Body of pancreas (tissue), 4 donors: ENCODE measurements at regions not wholly inside any gene's neighbourhood (a gene's known extent, or its start where the extent isn't known, plus 50 kb on each side); places are given as distances from the start of the nearest gene placed in this dataset.
A peak's percentile ranks its signal among the peaks of the same experiment; 100 is the strongest.

Source experiments
- ATAC-seq: fragments of 150-250 bp; one replicate; pipeline ENCODE4 v1.9.1; 2016
- DNase-seq, 4 donors: peaks; one replicate each; pipeline ENCODE4 v3.0.0-alpha.2; 2019
- H3K27ac ChIP-seq, 4 donors: fragments of 200-600 bp; sonication (generic); 1 replicate in 3 of 4; 2 replicates in 1 of 4; pipeline versions ENCODE4 v1.5.1 to v1.6.1; 2016 to 2019; ENCODE audit warnings: mild to moderate bottlenecking in 1 of 4, mixed read lengths in 1 of 4, moderate library complexity in 1 of 4
- H3K27me3 ChIP-seq, 2 donors: fragments of 200-600 bp; sonication (generic); one replicate each; pipeline ENCODE4 v1.6.0; 2016; ENCODE audit warnings: mild to moderate bottlenecking in 1 of 2
- H3K36me3 ChIP-seq, 2 donors: fragments of 200-600 bp; sonication (generic); replicated peaks in 1 of 2; 2 replicates each; pipeline ENCODE4 v1.5.1; 2016; ENCODE audit warnings: low read depth in 2 of 2; ENCODE audit not compliant: insufficient read depth in 1 of 2
- H3K4me1 ChIP-seq: fragments of 200-600 bp; sonication (generic); one replicate; pipeline ENCODE4 v1.6.0; 2016
- H3K4me3 ChIP-seq, 2 donors: fragments of 200-600 bp; sonication (generic); 1 replicate in 1 of 2; 2 replicates in 1 of 2; pipeline ENCODE4 v1.5.1; 2016 to 2019
- H3K9me3 ChIP-seq, 3 donors: fragments of 200-600 bp; sonication (generic); 1 replicate in 2 of 3; 2 replicates in 1 of 3; pipeline ENCODE4 v1.5.1; 2016
- POLR2A ChIP-seq, 3 donors: fragments of 450-650 bp; IDR thresholded peaks; one replicate each; pipeline ENCODE4 v1.6.1; 2016; ENCODE audit warnings: antibody characterized with exemption in 3 of 3, mild to moderate bottlenecking in 2 of 3
- WGBS, 2 donors: methylation state at CpG; one replicate each; pipeline ENCODE4 v1.1.5; 2017; 5-methylcytosine and 5-hydroxymethylcytosine counted together
- intact Hi-C: fragments of 100-400 bp; cut with DNase I; formaldehyde crosslinking; loops from one replicate; pipeline ENCODE4 v1.15.1; 2023
- TF ChIP-seq, protein P1 (sequence below), 7 experiments: fragments of 450-650 bp in 4 of 7; fragments of 200-600 bp in 3 of 7; sonication (generic) in 3 of 7; IDR thresholded peaks; one replicate each; pipeline ENCODE4 v1.5.1; 2016 to 2019; ENCODE audit warnings: antibody characterized with exemption in 7 of 7

DNA sequence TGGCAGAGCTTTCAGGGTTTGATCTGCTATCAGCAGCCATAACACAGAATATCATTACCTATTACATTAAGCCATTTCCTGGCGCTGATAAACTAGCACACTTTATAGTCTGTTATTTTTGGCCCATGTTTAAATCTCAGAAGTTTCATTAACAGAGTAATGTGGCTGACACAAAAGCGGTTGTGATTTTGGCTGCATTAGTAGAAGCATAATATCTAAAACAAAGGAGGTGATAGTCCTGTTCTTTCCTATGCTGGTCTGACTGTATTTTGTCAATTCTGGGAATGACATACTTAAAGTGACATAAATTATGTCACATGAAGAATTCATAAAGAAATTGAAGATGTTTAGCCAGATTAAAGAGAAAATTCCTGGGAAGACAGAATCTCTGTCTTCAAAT is 151.3 kb upstream of the KCND3 start:
- peaks cover 16% of the 10 kb centered on the region for H3K4me1 ChIP-seq
- intact Hi-C loops, result no loop called here
- H3K27me3 ChIP-seq, result no peaks in the 10 kb centered on the region
- DNase-seq, result no peak
- WGBS, 2 donors, result 38 to 42% methylated on average over 2 of the region's 2 CpGs
- no peak for ATAC-seq
- H3K4me3 ChIP-seq, result no peak overlapping the region
- H3K27ac ChIP-seq, result no peak overlapping the region
- H3K9me3 ChIP-seq, result no peaks in the 10 kb centered on the region
- no peaks in the 10 kb centered on the region for H3K36me3 ChIP-seq
- no peak for TF ChIP-seq POLR2A (IDR thresholded peaks at IDR 0.05)
- TF ChIP-seq, protein P1, sequence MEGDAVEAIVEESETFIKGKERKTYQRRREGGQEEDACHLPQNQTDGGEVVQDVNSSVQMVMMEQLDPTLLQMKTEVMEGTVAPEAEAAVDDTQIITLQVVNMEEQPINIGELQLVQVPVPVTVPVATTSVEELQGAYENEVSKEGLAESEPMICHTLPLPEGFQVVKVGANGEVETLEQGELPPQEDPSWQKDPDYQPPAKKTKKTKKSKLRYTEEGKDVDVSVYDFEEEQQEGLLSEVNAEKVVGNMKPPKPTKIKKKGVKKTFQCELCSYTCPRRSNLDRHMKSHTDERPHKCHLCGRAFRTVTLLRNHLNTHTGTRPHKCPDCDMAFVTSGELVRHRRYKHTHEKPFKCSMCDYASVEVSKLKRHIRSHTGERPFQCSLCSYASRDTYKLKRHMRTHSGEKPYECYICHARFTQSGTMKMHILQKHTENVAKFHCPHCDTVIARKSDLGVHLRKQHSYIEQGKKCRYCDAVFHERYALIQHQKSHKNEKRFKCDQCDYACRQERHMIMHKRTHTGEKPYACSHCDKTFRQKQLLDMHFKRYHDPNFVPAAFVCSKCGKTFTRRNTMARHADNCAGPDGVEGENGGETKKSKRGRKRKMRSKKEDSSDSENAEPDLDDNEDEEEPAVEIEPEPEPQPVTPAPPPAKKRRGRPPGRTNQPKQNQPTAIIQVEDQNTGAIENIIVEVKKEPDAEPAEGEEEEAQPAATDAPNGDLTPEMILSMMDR (IDR thresholded peaks at IDR 0.05), result no peak

DNA sequence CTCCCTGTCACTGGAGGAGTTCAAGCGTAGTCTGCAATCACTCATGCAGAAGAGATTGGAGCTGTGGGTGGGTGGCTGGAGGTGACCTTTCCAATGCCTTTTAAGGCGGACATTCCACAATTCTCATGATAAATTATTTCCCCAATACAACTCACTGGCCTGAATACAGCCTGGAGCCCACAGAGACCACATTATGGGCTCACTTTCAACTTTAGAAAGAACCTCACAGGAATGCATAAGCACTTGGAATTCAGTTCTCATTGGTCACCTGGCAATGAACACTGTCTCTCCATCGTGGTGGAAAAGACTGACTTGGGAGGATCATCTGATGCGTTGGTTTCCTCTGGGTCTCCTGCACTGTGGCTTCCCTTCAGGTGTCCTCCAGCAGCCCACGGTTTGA is 151.8 kb upstream of the KCND3 start:
- ATAC-seq (no peak), DNase-seq (no peak)
- WGBS, 2 donors, result 27 to 39% methylated on average over 4 to 5 of the region's 5 CpGs
- Histone ChIP-seq H3K9me3 (no peaks in the 10 kb centered on the region), H3K36me3 (no peaks in the 10 kb centered on the region), H3K4me1 (peaks cover 16% of the 10 kb centered on the region), H3K4me3 (no peak overlapping the region), H3K27me3 (no peaks in the 10 kb centered on the region), H3K27ac (no peak overlapping the region)
- intact Hi-C loops, result no loop called here
- TF ChIP-seq, protein P1 (IDR thresholded peaks at IDR 0.05), result no peak
- TF ChIP-seq POLR2A (IDR thresholded peaks at IDR 0.05), result no peak

DNA sequence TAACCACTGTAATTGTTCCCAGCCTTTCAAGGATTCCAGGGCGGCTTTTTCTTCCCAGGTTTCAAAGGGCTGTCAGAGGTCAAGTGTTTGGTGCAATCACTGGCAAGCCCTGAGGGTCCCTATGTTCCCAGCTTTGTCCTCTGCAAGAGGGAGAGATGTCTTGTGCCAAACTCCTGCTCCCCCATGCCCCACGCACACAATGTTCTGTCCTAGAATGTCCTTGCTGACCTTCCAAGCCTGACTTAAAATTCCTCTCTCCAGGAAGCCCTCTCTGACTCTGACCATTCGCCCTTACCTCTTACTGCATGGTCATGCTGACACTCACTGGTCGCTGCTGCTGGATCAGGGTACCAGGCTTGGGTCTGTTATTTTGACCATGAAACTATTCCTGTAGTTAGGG is 152.5 kb upstream of the KCND3 start:
- Histone ChIP-seq H3K4me1 (peaks cover 16% of the 10 kb centered on the region), H3K27ac (no peak overlapping the region), H3K9me3 (no peaks in the 10 kb centered on the region), H3K27me3 (no peaks in the 10 kb centered on the region), H3K36me3 (no peaks in the 10 kb centered on the region), H3K4me3 (no peak overlapping the region)
- DNase-seq (no peak), ATAC-seq (no peak)
- intact Hi-C loops, result no loop called here
- TF ChIP-seq, protein P1 (IDR thresholded peaks at IDR 0.05), result no peak
- no peak for TF ChIP-seq POLR2A (IDR thresholded peaks at IDR 0.05)
- WGBS, 2 donors, result 39 to 55% methylated on average over 4 of the region's 4 CpGs

DNA sequence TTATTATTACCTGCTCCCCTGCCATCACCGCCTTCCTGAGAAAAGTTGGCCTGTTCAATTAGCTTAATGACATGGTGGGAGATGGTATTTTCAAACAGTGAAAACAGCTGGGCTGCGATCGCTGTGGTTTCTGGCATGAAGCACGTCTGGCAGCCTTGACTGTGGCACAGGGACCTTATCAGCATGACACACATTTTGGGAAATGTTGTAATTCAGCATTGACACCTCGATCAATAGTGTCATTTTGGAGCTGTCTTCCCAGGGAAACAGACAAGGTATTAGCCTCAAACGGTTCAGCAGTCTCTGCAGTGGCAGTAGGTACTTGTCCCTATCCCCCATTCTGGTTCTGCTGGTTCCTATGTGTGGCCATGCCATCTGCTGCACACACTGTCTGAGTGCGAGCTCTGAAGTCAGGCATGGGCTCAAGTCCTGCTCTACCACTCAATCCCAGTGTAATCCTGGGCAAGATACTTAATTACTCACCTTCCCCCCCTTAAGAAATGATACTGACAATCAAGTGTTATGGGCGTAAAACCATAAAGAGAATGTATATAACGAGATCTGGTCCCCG is 154.5 kb upstream of the KCND3 start:
- intact Hi-C loops, result no loop called here
- no peak for TF ChIP-seq POLR2A (IDR thresholded peaks at IDR 0.05)
- TF ChIP-seq, protein P1 (IDR thresholded peaks at IDR 0.05), result no peak
- 44 to 48% methylated on average over 10 of the region's 10 CpGs for WGBS, 2 donors
- Histone ChIP-seq H3K27me3 (no peaks in the 10 kb centered on the region), H3K4me1 (peaks cover 16% of the 10 kb centered on the region), H3K4me3 (no peak overlapping the region), H3K36me3 (no peaks in the 10 kb centered on the region), H3K27ac (no peak overlapping the region), H3K9me3 (peaks cover 0 to 4% (median 0%) of the 10 kb centered on the region in 3 donors)
- peak; percentile 24 for ATAC-seq
- peak in 1 of 4 donors; percentile 15 for DNase-seq

DNA sequence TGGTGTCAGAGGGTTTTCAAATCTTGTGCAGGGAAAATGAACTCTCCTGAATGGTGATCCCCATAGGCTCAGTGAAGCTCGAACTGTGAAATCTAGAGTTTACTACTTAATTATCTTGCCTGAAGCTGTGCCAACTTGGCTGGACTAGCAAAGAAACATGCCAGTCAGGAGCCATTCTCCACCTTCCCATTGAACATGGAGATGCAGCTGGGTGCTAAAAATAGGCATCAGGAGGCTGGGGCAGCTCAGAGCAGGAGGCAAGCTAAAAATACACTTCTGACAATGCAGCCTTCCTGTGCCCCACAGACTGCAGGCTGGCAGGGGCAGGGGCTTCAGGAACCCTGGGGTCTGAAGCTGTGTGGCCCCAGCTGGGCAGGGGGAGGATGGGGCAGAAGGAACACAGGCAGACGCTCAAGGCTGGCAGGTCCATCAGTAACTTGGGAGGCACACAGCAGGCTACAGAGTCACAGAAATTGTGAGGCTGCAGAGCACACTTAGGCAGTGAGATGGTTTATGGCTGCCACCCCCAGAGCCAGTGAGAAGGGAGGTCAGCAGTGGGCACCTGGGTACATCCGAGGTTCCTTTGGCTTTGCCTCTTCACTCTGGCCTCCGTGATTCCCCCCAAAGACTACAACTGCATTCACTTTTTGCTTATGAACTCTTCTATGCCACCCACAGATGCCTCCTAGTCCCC is 155.4 kb upstream of the KCND3 start:
- H3K4me3 ChIP-seq, result no peak overlapping the region
- H3K4me1 ChIP-seq, result peaks cover 16% of the 10 kb centered on the region
- DNase-seq (no peak), ATAC-seq (no peak)
- no peaks in the 10 kb centered on the region for H3K27me3 ChIP-seq
- TF ChIP-seq POLR2A (IDR thresholded peaks at IDR 0.05), result no peak
- TF ChIP-seq, protein P1 (IDR thresholded peaks at IDR 0.05), result no peak
- no peaks in the 10 kb centered on the region for H3K36me3 ChIP-seq
- H3K9me3 ChIP-seq, result peaks cover 0 to 13% (median 0%) of the 10 kb centered on the region in 3 donors
- H3K27ac ChIP-seq, result no peak overlapping the region
- WGBS, 2 donors, result 41 to 54% methylated on average over 4 of the region's 4 CpGs
- intact Hi-C loops, result no loop called here
